HEK293T (cell line): ENCODE measurements at regions not wholly inside any gene's neighbourhood (a gene's known extent, or its start where the extent isn't known, plus 50 kb on each side); places are given as distances from the start of the nearest gene placed in this dataset.

ENCODE experiments used
- ARNT ChIP-seq: fragments of 450-650 bp; IDR thresholded peaks from 2 replicates; pipeline ENCODE4 v1.6.1; 2017; ENCODE audit warnings: mild to moderate bottlenecking
- CTBP1 ChIP-seq: fragments of 450-650 bp; IDR thresholded peaks from 2 replicates; pipeline ENCODE4 v1.6.1; 2016; ENCODE audit warnings: borderline replicate concordance
- ELF4 ChIP-seq: fragments of 450-650 bp; IDR thresholded peaks from 2 replicates; pipeline ENCODE4 v1.6.1; 2017; ENCODE audit warnings: antibody characterized with exemption
- FOXA1 ChIP-seq: fragments of 450-650 bp; IDR thresholded peaks from 2 replicates; pipeline ENCODE4 v1.6.1; 2016; ENCODE audit warnings: mild to moderate bottlenecking
- FOXK2 ChIP-seq: fragments of 450-650 bp; IDR thresholded peaks from 2 replicates; pipeline ENCODE4 v1.6.1; 2016; ENCODE audit warnings: mild to moderate bottlenecking
- FOXM1 ChIP-seq: fragments of 450-650 bp; IDR thresholded peaks from 2 replicates; pipeline ENCODE4 v1.6.1; 2017; ENCODE audit warnings: mild to moderate bottlenecking, borderline replicate concordance
- LEF1 ChIP-seq: fragments of 450-650 bp; IDR thresholded peaks from 2 replicates; pipeline ENCODE4 v1.6.1; 2017; ENCODE audit warnings: mild to moderate bottlenecking, borderline replicate concordance
- NFRKB ChIP-seq: fragments of 450-650 bp; IDR thresholded peaks from 2 replicates; pipeline ENCODE4 v1.6.1; 2016; ENCODE audit warnings: mild to moderate bottlenecking, moderate library complexity
- PKNOX1 ChIP-seq: fragments of 450-650 bp; IDR thresholded peaks from 2 replicates; pipeline ENCODE4 v1.6.1; 2016
- SP1 ChIP-seq: fragments of 450-650 bp; IDR thresholded peaks from 2 replicates; pipeline ENCODE4 v1.6.1; 2017
- SUZ12 ChIP-seq: fragments of 450-650 bp; IDR thresholded peaks from 2 replicates; pipeline ENCODE4 v1.6.1; 2016; ENCODE audit warnings: mild to moderate bottlenecking
- ZNF384 ChIP-seq: fragments of 450-650 bp; IDR thresholded peaks from 2 replicates; pipeline ENCODE4 v1.6.1; 2016

GRCh38 chr18:59083136-59083818 is 56.4 kb upstream of the SEC11C start:
- TF ChIP-seq PKNOX1 (no peak), FOXA1 (no peak), ARNT (no peak), SP1 (no peak), SUZ12 (no peak), ZNF384 (no peak), NFRKB (no peak), ELF4 (no peak), FOXK2 (no peak), FOXM1 (no peak), CTBP1 (no peak), LEF1 (no peak)
